PC-3 (cell line): ENCODE measurements at regions not wholly inside any gene's neighbourhood (a gene's known extent, or its start where the extent isn't known, plus 50 kb on each side); places are given as distances from the start of the nearest gene placed in this dataset.

ENCODE experiments used
- ATAC-seq: fragments of 200-7000 bp; cut with Tn5 transposase; 2 replicates; pipeline ENCODE4 v1.9.1; 2020; ENCODE audit warnings: mild to moderate bottlenecking, moderate library complexity
- BruUV-seq: library from RNA; stranded (reverse); fragments of 400-500 nt; replicated peaks from 2 replicates; lab custom pipeline; 2021; lab: Mats Ljungman, UMichigan
- CTCF ChIA-PET: fragments of 300-600 bp; sonication (Branson Sonifier 250); formaldehyde crosslinking; loops from one replicate; lab custom pipeline; 2022; ENCODE audit warnings: antibody characterized with exemption; lab: Charles Lee
- POLR2A ChIA-PET: fragments of 300-600 bp; sonication (Branson Sonifier 250); formaldehyde crosslinking; loops from one replicate; lab custom pipeline; 2022; ENCODE audit warnings: antibody characterized with exemption; ENCODE audit not compliant: unreplicated experiment; lab: Charles Lee
- DNase-seq: peaks from one replicate; pipeline ENCODE4 v3.0.0-alpha.2; 2015
- H2AFZ ChIP-seq: fragments of 300-600 bp; sonication (generic); 2 replicates; pipeline ENCODE4 v1.6.0; 2016; ENCODE audit warnings: antibody characterized with exemption, low read length
- H3F3A ChIP-seq: fragments of 300-600 bp; sonication (generic); one replicate; pipeline ENCODE4 v1.6.0; 2017; ENCODE audit warnings: antibody characterized with exemption, low read length, control low read depth, mild to moderate bottlenecking; ENCODE audit not compliant: unreplicated experiment
- H3K27ac ChIP-seq: fragments of 300-600 bp; sonication (generic); 2 replicates; pipeline ENCODE4 v1.5.1; 2016; ENCODE audit warnings: mild to moderate bottlenecking, low read length
- H3K27me3 ChIP-seq: fragments of 300-600 bp; sonication (generic); 2 replicates; pipeline ENCODE4 v1.6.1; 2016; ENCODE audit warnings: low read length, mixed read lengths
- H3K36me3 ChIP-seq: fragments of 300-600 bp; sonication (generic); 2 replicates; pipeline ENCODE4 v1.6.1; 2016; ENCODE audit warnings: low read depth, mixed run types, low read length, mixed read lengths
- H3K4me1 ChIP-seq: fragments of 300-600 bp; sonication (generic); 2 replicates; pipeline ENCODE4 v1.5.1; 2016; ENCODE audit warnings: low read length; ENCODE audit not compliant: insufficient read depth
- H3K4me2 ChIP-seq: fragments of 300-600 bp; sonication (generic); 2 replicates; pipeline ENCODE4 v1.6.0; 2016; ENCODE audit warnings: low read length
- H3K4me3 ChIP-seq: fragments of 300-600 bp; sonication (generic); 2 replicates; pipeline ENCODE4 v1.5.1; 2016; ENCODE audit warnings: mild to moderate bottlenecking, low read length, mixed read lengths
- H3K79me2 ChIP-seq: fragments of 300-600 bp; sonication (generic); 2 replicates; pipeline ENCODE4 v1.6.1; 2017; ENCODE audit warnings: low read length, mixed read lengths
- H3K9ac ChIP-seq: fragments of 300-600 bp; sonication (generic); 2 replicates; pipeline ENCODE4 v1.6.0; 2016; ENCODE audit warnings: mild to moderate bottlenecking, low read length
- H3K9me2 ChIP-seq: fragments of 300-600 bp; sonication (generic); replicated peaks from 2 replicates; pipeline ENCODE4 v1.6.1; 2016; ENCODE audit warnings: mixed run types, low read length, mixed read lengths
- H3K9me3 ChIP-seq: fragments of 300-600 bp; sonication (generic); 2 replicates; pipeline ENCODE4 v1.6.1; 2016; ENCODE audit warnings: low read length, mixed read lengths
- H4K20me1 ChIP-seq: fragments of 300-600 bp; sonication (generic); 2 replicates; pipeline ENCODE4 v1.6.1; 2016; ENCODE audit warnings: low read length, mixed read lengths
- CTCF ChIP-seq: fragments of 300-600 bp; sonication (generic); conservative IDR thresholded peaks from 2 replicates; pipeline ENCODE4 v1.5.1; 2017; ENCODE audit warnings: antibody characterized with exemption, low read depth, mild to moderate bottlenecking, low read length
- EZH2 ChIP-seq: fragments of 300-600 bp; sonication (generic); IDR thresholded peaks from one replicate; pipeline ENCODE4 v1.6.1; 2017; ENCODE audit warnings: antibody characterized with exemption, mild to moderate bottlenecking, low read length; ENCODE audit not compliant: unreplicated experiment
- EZH2phosphoT487 ChIP-seq: fragments of 300-600 bp; sonication (generic); IDR thresholded peaks from 2 replicates; pipeline ENCODE4 v1.6.1; 2018; ENCODE audit warnings: mild to moderate bottlenecking, antibody characterized with exemption, low read length, borderline replicate concordance
- intact Hi-C: fragments of 100-400 bp; cut with micrococcal nuclease; formaldehyde crosslinking; loops from 2 replicates; pipeline ENCODE4 v1.9.0; 2023

- Histone ChIP-seq H3K9me2 (no peaks in the 10 kb centered on the region), H3F3A (no peaks in the 10 kb centered on the region), H3K4me2 (no peak overlapping the region), H3K9me3 (no peaks in the 10 kb centered on the region), H3K27me3 (no peaks in the 10 kb centered on the region), H2AFZ (no peak overlapping the region), H4K20me1 (no peaks in the 10 kb centered on the region), H3K9ac (no peak overlapping the region), H3K79me2 (no peaks in the 10 kb centered on the region), H3K4me3 (no peak overlapping the region), H3K27ac (no peak overlapping the region), H3K4me1 (peaks cover 7% of the 10 kb centered on the region), H3K36me3 (no peaks in the 10 kb centered on the region)
- intact Hi-C loops: no loop called here
- BruUV-seq: no TSS peak
- DNase-seq (peak; percentile 10), ATAC-seq (no peak)
- TF ChIP-seq EZH2phosphoT487: no peak
- TF ChIP-seq CTCF: no peak
- TF ChIP-seq EZH2: no peak
- CTCF ChIA-PET: interaction anchor here (0.5 kb wide), 1 partner anchor 291 kb away, joined by 3 read pairs; no protein-coding TSS in a partner anchor
- POLR2A ChIA-PET: no interaction called here
Measured at GRCh38 chr6:137304020-137304780, 85.0 kb upstream of the IFNGR1 start.

GRCh38 chr6:137303441-137303840, 84.3 kb upstream of the IFNGR1 start:
- Histone ChIP-seq H2AFZ (no peak overlapping the region), H3K9ac (no peak overlapping the region), H3K9me2 (no peaks in the 10 kb centered on the region), H3K4me3 (no peak overlapping the region), H4K20me1 (no peaks in the 10 kb centered on the region), H3K27ac (no peak overlapping the region), H3K9me3 (no peaks in the 10 kb centered on the region), H3K27me3 (no peaks in the 10 kb centered on the region), H3K4me1 (peaks cover 1% of the 10 kb centered on the region; the same call in 1 of the 2 replicates), H3K79me2 (no peaks in the 10 kb centered on the region), H3F3A (no peaks in the 10 kb centered on the region), H3K36me3 (no peaks in the 10 kb centered on the region), H3K4me2 (no peak overlapping the region)
- POLR2A ChIA-PET: no interaction called here
- DNase-seq: no peak
- BruUV-seq: no TSS peak
- TF ChIP-seq EZH2phosphoT487: no peak
- TF ChIP-seq CTCF: no peak
- TF ChIP-seq EZH2: no peak
- CTCF ChIA-PET: no interaction called here
- intact Hi-C loops: no loop called here
- no peak for ATAC-seq

GRCh38 chr6:137299681-137300080, 80.5 kb upstream of the IFNGR1 start:
- no peaks in the 10 kb centered on the region for H3K9me3 ChIP-seq

More at GRCh38 chr6:137299681-137300080, 80.5 kb upstream of the IFNGR1 start:
- ATAC-seq (no peak), DNase-seq (no peak)
- H3K4me1 ChIP-seq: peaks cover 11% of the 10 kb centered on the region; the same call in 1 of the 2 replicates
- H3K36me3 ChIP-seq: no peaks in the 10 kb centered on the region
- ChIA-PET POLR2A (no interaction called here), CTCF (no interaction called here)
- H3F3A ChIP-seq: no peaks in the 10 kb centered on the region
- H3K9ac ChIP-seq: no peak overlapping the region
- intact Hi-C loops: no loop called here
- H4K20me1 ChIP-seq: no peaks in the 10 kb centered on the region
- TF ChIP-seq EZH2phosphoT487 (no peak), EZH2 (no peak), CTCF (no peak)
- H3K27ac ChIP-seq: no peak overlapping the region
- no peak overlapping the region for H3K4me3 ChIP-seq
- no peaks in the 10 kb centered on the region for H3K27me3 ChIP-seq
- BruUV-seq: no TSS peak
- no peaks in the 10 kb centered on the region for H3K79me2 ChIP-seq
- H2AFZ ChIP-seq: no peak overlapping the region
- H3K4me2 ChIP-seq: no peak overlapping the region
- H3K9me2 ChIP-seq: no peaks in the 10 kb centered on the region
